Non-pigmented ciliary epithelial cell (primary cell): ENCODE measurements at regions not wholly inside any gene's neighbourhood (a gene's known extent, or its start where the extent isn't known, plus 50 kb on each side); places are given as distances from the start of the nearest gene placed in this dataset.
"Not testable (repeated sequence)": the region's sequence is repeated elsewhere in the genome, so short reads cannot be mapped to it uniquely, and the experiment has no call there.

ENCODE experiments used
- DNase-seq: peaks from one replicate; pipeline ENCODE4 v3.0.0-alpha.2; 2010; ENCODE audit warnings: low read depth

DNA sequence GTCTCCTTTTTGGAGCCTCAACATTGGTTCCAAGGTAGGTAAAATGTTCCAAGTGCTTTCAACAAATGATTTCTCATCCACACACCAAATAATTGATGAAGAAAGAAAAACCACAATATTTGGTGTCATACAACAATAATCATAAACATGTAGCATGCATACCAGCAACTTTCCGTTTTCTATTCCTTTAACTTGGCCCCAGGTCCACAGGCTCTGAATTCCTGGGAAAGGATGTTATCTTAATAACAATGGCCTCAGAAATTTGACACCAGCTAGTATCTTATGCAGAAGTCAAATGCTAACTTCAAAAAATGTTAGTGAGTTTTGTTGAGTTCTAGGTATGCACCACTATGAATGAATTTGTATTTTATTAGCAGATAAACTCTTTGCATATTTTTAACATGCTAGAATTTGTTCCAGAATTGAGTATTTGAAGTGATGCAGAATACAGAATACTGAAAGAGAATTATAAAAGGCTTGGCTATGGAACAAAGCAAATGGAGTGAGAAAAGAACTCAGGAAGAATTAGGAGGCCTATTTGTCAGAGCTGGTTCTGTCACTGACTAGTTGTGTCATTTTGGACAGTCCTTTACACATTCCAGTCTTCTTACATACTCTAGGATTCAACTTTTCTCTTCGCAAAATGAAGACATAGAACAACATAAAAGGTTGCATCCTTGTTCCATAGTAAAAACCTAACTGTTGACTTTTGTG is 435.3 kb upstream of the TNC start:
- DNase-seq: no peak

GRCh38 chr9:115556432-115556831 is 438.5 kb upstream of the TNC start:
- no peak for DNase-seq

DNA sequence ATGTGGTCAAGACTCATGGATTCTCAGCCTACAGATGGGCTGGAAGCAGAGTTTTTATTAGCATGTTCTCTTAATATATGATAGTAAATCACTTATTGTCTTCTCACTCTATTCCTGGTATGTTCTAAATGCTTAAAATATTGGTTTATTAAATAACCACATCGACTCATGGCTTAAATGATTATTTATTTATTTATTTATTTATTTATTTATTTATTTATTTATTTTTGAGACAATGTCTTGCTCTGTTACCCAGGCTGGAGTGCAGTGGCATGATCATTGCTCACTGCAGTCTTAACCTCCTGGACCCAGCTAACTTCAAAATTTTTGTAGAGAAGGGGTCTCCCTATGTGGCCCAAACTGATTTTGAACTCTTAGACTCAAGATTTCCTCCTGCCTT is 457.2 kb upstream of the TNC start:
- DNase-seq: no peak

DNA sequence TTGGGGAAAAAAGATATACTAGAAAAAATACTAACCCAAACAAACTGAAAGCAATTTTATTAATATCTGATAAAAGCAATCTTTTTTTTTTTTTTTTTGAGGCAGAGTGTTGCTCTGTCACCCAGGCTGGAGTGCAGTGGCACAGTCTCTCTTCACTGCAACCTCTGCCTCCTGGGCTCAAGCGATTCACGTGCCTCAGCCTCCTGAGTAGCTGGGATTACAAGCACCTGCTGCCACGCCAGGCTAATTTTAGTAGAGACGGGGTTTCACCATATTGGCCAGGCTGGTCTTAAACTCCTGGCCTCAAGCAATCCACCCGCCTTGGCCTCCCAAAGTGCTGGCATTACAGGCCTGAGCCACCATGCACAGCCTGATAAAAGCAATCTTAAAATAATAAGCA is 467.5 kb upstream of the TNC start:
- DNase-seq: not testable (repeated sequence)

- DNase-seq: no peak
Observed at GRCh38 chr9:115587310-115587709, 469.4 kb upstream of the TNC start.

- DNase-seq: peak; percentile 86
Observed at GRCh38 chr9:115590011-115590410, 472.1 kb upstream of the TNC start.

DNA sequence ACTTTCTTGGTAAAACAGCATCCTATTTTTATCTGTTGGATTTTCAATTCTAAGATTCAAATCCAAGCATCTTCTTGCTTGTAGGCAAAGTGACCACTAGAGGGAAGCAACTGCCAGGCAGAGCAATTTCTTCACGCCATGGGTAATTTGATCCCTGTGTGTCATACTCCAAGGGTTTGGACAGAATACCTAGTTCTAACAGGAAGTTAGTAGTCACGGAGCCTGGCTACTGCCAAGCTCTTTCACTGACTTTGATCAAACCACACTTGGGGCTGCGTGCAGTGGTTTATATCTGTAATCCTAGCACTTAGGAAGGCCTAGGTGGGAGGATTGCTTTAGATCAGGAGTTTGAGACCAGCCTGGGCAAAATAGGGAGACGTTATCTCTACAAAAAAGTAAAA is 473.6 kb upstream of the TNC start:
- DNase-seq: peak; percentile 98

- DNase-seq: no peak
Observed at GRCh38 chr9:115593587-115594091, 475.7 kb upstream of the TNC start.

- no peak for DNase-seq
Observed at GRCh38 chr9:115594557-115594956, 476.6 kb upstream of the TNC start.

DNA sequence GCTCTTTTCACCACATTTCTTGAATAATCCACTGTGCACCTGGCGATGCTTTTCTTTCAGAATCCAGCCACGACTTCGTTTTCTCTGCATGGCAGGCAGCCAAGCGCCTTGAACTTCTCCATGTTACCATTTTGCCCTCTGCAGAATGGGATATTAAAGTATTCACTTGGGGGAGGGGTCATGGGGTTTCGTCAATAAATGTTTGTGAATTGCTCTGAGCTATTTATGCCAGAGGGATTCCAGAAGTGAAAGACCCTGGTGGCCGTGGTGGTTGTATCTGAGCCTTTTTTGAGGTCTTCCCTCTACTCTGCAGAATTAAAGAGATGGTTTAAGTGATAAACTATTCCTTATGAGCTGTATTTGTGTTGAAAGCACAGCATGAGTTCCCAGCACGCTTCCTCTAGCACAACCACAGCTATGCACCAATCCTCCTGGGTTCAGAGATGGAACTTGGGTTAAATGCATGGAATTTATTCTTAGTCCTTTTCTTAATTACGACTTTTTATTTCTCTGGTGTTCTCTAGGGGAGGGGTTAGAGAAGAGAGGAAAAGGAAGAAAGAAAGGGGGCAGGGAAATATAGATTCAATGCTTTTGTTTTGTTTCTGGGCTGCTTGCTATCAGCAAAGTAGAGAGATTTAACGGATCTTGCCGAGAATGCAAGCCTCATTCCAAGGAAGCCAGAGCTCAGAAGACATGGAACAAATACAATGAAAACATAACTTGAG is 478.2 kb upstream of the TNC start:
- peak; percentile 96 for DNase-seq

- no peak for DNase-seq
Observed at GRCh38 chr9:115596746-115597080, 478.8 kb upstream of the TNC start.

GRCh38 chr9:115597330-115597895 is 479.5 kb upstream of the TNC start:
- no peak for DNase-seq

DNA sequence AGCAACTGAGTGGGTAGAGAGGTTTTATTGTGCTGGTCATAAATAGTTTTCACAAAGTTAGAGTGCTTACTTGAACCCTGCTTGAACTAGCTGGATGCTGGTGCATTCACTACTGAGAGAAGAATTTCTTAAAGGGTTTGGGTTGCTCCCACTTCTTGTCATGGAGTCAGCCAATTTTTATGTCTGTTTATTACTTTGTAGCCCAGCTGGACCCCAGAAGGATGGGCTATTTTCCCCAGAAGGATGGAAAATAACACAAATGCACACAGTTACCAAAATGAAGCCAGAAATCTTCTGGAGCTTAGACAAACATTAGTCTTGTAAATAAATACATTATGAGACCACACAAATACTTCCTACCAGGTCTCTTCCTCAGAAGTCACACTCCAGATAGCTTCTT is 480.8 kb upstream of the TNC start:
- DNase-seq: no peak

DNA sequence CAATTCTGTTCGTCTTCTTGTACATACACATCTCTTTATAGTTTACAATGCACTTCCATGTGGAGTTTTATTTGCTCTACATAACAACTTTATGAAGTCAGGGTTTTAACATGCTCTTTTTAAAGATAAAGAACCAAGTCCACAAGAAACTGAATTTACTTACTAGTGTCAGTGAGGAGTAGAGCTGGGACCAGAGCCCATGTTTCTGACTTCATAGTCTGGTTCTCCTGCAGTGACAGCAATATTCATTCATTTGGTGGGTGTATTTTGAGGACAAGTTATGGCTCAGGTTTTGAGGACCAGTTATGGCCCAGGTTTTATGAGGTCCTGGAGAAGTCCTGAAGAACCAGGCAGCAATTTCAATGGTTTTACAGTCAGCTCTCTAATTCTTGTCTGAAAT is 481.9 kb upstream of the TNC start:
- no peak for DNase-seq

DNA sequence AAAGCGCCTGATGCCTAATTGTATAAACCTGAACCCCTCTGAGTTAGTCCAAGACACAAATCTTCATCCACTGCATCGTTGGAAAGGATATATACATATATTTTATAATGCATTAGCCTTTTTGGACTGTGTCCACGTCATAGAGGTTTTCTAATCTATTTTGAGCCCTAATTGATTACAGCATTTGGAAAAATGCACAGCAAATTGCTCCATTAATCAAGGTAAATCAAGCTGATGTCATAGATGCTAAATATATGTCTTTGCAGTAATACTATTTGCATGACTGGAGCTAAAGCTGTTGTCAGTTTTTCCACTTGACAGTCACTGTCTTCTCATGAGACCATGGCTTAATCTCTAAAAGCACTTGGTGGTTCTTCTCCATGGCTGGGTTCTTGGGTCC is 483.5 kb upstream of the TNC start:
- no peak for DNase-seq

DNA sequence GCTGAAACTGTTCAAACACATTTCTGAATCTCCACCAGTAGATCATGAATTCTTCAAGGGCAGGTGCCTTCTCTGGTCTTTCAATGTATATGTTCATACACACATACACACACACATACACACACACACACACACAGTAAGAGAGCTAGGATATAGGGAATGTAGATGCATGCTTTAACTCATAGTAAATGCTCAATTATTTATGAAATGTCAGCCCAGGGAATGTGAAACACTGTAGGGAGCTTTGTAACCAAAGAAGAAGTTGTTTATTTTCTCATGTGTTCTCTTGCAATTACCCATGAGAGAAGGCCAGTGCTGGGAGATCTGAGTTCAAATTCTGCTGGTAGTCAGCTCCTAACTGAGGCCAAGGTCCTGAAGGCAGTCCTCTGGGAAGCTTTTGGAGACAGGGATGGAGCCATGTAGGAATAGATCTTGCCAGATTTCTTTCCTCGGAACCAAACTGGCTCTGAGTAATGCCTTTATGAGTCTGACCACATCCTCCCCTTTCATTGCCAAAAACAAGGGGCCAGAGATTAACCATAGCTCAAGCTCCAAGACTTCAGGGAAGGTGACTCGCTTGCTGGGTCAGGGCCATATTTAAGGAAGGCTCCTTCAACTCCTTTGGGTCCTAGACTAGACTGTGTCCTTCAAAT is 487.0 kb upstream of the TNC start:
- no peak for DNase-seq

DNA sequence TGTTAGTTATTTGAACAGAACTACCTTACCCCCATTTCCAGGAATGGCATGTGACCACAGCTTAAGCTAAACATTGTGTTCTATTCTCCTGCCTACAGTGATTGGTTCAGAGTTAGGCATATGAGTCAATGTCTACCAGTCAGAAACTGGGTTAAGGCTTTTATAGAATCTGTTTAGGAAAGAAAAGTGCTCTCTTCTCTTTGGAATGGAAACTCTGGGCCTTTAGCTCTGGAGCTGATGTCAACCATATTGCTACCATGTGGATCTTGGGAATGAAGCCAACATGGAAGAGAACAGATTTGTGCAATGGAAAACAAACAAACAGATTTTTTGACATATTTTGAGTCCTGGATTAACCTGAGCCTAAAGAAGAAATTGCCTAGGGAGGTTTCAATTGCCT is 488.9 kb upstream of the TNC start:
- DNase-seq: no peak

DNA sequence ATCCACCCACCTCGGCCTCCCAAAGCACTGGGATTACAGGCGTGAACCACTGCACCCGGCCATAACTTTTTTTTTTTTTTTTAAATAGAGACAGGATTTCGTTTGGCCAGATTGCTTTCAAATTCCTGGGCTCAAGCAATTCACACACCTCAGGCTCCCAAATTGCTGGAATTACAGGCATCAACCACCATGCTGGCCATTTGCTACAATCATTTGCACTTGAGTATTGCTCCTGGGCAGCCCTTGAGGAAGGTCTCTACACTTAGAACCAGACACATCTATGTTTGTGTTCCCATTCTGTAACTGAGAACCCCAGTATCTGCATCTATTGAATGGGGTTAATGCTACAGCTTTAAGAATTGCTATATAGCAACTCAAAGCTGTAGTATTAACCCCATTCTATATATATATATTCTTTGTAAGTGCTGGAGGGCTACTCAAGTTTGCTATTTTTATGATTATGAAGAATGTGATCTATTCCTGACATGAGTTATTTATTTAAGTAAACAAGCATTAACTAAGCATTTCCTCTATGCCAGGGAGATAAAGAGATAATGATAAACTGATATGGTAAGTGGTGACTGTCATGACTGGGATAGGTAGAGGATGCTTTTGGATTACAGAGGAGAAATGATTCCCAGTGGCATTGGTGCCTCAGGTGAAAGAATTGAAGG is 496.5 kb upstream of the TNC start:
- DNase-seq: no peak

GRCh38 chr9:115615000-115615401 is 497.0 kb upstream of the TNC start:
- DNase-seq: no peak

DNA sequence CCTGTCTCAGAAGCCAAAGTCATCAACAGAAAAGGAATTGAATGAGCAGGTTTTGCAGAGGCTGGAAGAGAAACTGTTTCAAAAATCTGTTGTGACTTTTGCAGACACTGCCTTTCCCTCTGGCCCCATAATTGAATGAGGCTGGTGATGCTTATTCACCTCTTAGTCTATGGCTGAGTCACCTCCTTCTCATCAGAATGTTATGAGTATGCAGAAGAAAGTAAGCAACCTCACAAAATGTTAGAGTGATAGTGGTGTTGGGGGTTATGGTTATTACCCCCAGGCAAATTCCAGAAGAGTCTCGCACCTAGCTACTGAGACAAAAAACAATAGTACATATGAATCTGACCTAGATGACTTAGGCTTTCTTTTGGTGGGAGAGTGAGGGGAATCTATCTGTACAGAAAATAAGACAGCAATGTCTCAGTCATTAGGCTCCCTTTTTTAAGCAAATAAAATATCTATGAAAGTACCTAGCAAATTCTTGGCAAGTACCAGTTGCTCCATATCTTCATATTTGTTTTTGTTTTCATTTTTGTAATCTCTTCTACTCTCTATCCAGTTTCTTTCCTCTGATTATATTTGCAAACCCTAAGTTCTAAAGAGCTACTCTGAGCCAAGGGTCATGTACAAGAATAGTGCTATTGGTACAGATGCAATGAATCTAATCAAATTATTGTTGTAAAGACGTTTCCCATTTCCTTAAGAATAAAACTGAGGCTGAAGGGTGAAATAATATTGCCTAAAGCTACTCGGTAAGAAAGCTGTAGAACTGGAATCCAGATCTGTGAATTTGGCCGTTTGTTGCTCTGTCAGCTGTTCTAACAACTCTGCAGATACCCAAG is 498.1 kb upstream of the TNC start:
- DNase-seq: peak; percentile 87

- DNase-seq: no peak
Observed at GRCh38 chr9:115616666-115617239, 498.8 kb upstream of the TNC start.
